ENCODE measurements at regions not wholly inside any gene's neighbourhood (a gene's known extent, or its start where the extent isn't known, plus 50 kb on each side); places are given as distances from the start of the nearest gene placed in this dataset.

GRCh38 chr13:60925686-60926085 is 490.0 kb downstream of the PCDH20 start:
- Histone ChIP-seq H3K36me3 (ENCODE audit: insufficient read depth, low read length) (no peaks in the 10 kb centered on the region), H4K20me1 (ENCODE audit: insufficient read depth, low read length) (no peaks in the 10 kb centered on the region), H3K9me3 (ENCODE audit: low read length) (no peaks in the 10 kb centered on the region), H3K27ac (ENCODE audit: low read depth, low read length, poor library complexity, severe bottlenecking) (no peak overlapping the region), H3K4me1 (ENCODE audit: insufficient read depth, low read length, poor library complexity, severe bottlenecking) (no peaks in the 10 kb centered on the region), H3K9me2 (ENCODE audit: insufficient read depth, low read length) (no peaks in the 10 kb centered on the region), H2AFZ (ENCODE audit: low read length) (no peak overlapping the region), H3K79me2 (ENCODE audit: insufficient read depth, low read depth, low read length) (no peaks in the 10 kb centered on the region), H3K4me2 (ENCODE audit: low read length) (no peak overlapping the region), H3K4me3 (ENCODE audit: low read depth, low read length, poor library complexity, severe bottlenecking) (no peak overlapping the region)
- TF ChIP-seq CTCF (conservative IDR thresholded peaks at IDR 0.05; ENCODE audit: low read length) (no peak), EZH2phosphoT487 (IDR thresholded peaks at IDR 0.05; ENCODE audit: borderline replicate concordance, low read depth, low read length) (no peak)
- DNase-seq (ENCODE audit: low spot score): no peak
- ChIA-PET POLR2A (no interaction called here), CTCF (ENCODE audit: unreplicated experiment) (no interaction called here)
- intact Hi-C loops (cut with micrococcal nuclease; ENCODE audit: unreplicated experiment): no loop called here
- no TSS peak for BruUV-seq (replicated peaks)

GRCh38 chr13:60924856-60925255 is 490.8 kb downstream of the PCDH20 start:
- no peak overlapping the region for H3K4me2 ChIP-seq (ENCODE audit: low read length)
- ChIA-PET CTCF (ENCODE audit: unreplicated experiment) (no interaction called here), POLR2A (no interaction called here)
- no peaks in the 10 kb centered on the region for H3K4me1 ChIP-seq (ENCODE audit: insufficient read depth, low read length, poor library complexity, severe bottlenecking)
- no peak overlapping the region for H2AFZ ChIP-seq (ENCODE audit: low read length)
- no peak overlapping the region for H3K27ac ChIP-seq (ENCODE audit: low read depth, low read length, poor library complexity, severe bottlenecking)
- no peaks in the 10 kb centered on the region for H4K20me1 ChIP-seq (ENCODE audit: insufficient read depth, low read length)
- intact Hi-C loops (cut with micrococcal nuclease; ENCODE audit: unreplicated experiment): no loop called here
- TF ChIP-seq CTCF (conservative IDR thresholded peaks at IDR 0.05; ENCODE audit: low read length) (no peak), EZH2phosphoT487 (IDR thresholded peaks at IDR 0.05; ENCODE audit: borderline replicate concordance, low read depth, low read length) (no peak)
- no TSS peak for BruUV-seq (replicated peaks)
- DNase-seq (ENCODE audit: low spot score): no peak
- H3K9me3 ChIP-seq (ENCODE audit: low read length): no peaks in the 10 kb centered on the region
- no peaks in the 10 kb centered on the region for H3K36me3 ChIP-seq (ENCODE audit: insufficient read depth, low read length)
- H3K79me2 ChIP-seq (ENCODE audit: insufficient read depth, low read depth, low read length): no peaks in the 10 kb centered on the region
- H3K9me2 ChIP-seq (ENCODE audit: insufficient read depth, low read length): no peaks in the 10 kb centered on the region
- H3K4me3 ChIP-seq (ENCODE audit: low read depth, low read length, poor library complexity, severe bottlenecking): no peak overlapping the region

- H3K4me1 ChIP-seq (ENCODE audit: insufficient read depth, low read length, poor library complexity, severe bottlenecking): no peaks in the 10 kb centered on the region
- H3K9me3 ChIP-seq (ENCODE audit: low read length): no peaks in the 10 kb centered on the region
- H3K79me2 ChIP-seq (ENCODE audit: insufficient read depth, low read depth, low read length): no peaks in the 10 kb centered on the region
- H3K4me3 ChIP-seq (ENCODE audit: low read depth, low read length, poor library complexity, severe bottlenecking): no peak overlapping the region
- BruUV-seq (replicated peaks): no TSS peak
- H3K9me2 ChIP-seq (ENCODE audit: insufficient read depth, low read length): no peaks in the 10 kb centered on the region
- CTCF ChIA-PET (ENCODE audit: unreplicated experiment): no interaction called here
- no peak overlapping the region for H3K27ac ChIP-seq (ENCODE audit: low read depth, low read length, poor library complexity, severe bottlenecking)
- TF ChIP-seq CTCF (conservative IDR thresholded peaks at IDR 0.05; ENCODE audit: low read length) (no peak), EZH2phosphoT487 (IDR thresholded peaks at IDR 0.05; ENCODE audit: borderline replicate concordance, low read depth, low read length) (no peak)
- H4K20me1 ChIP-seq (ENCODE audit: insufficient read depth, low read length): no peaks in the 10 kb centered on the region
- POLR2A ChIA-PET: no interaction called here
- no peaks in the 10 kb centered on the region for H3K36me3 ChIP-seq (ENCODE audit: insufficient read depth, low read length)
- no peak overlapping the region for H2AFZ ChIP-seq (ENCODE audit: low read length)
- no peak overlapping the region for H3K4me2 ChIP-seq (ENCODE audit: low read length)
- no peak for DNase-seq (ENCODE audit: low spot score)
- intact Hi-C loops (cut with micrococcal nuclease; ENCODE audit: unreplicated experiment): no loop called here
Observed at GRCh38 chr13:60922576-60923231, 492.9 kb downstream of the PCDH20 start.
